ENCODE measurements at regions not wholly inside any gene's neighbourhood (a gene's known extent, or its start where the extent isn't known, plus 50 kb on each side); places are given as distances from the start of the nearest gene placed in this dataset.
"Not testable (repeated sequence)": the region's sequence is repeated elsewhere in the genome, so short reads cannot be mapped to it uniquely, and the experiment has no call there.

DNA sequence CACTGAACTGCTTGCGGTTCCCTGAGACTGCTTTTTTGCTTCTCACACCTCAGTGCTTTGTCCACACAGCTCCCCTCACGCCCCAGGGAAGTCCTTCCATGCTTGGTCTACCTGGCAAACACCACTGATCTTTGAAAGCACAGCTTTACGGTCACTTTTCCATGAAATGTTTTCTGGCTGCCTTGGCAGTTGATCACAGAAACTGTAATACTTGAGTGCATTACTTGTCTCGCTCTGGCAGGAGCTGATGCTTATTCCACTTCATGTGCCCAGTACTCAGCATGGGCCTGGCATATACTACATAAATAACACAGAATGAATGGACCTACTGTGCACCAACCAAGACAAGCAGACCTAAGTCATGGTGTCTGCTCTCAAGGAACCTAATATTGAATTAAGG, 121.1 kb downstream of the MEX3B start:
- TF ChIP-seq, protein P1, sequence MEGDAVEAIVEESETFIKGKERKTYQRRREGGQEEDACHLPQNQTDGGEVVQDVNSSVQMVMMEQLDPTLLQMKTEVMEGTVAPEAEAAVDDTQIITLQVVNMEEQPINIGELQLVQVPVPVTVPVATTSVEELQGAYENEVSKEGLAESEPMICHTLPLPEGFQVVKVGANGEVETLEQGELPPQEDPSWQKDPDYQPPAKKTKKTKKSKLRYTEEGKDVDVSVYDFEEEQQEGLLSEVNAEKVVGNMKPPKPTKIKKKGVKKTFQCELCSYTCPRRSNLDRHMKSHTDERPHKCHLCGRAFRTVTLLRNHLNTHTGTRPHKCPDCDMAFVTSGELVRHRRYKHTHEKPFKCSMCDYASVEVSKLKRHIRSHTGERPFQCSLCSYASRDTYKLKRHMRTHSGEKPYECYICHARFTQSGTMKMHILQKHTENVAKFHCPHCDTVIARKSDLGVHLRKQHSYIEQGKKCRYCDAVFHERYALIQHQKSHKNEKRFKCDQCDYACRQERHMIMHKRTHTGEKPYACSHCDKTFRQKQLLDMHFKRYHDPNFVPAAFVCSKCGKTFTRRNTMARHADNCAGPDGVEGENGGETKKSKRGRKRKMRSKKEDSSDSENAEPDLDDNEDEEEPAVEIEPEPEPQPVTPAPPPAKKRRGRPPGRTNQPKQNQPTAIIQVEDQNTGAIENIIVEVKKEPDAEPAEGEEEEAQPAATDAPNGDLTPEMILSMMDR (conservative IDR thresholded peaks at IDR 0.05; ENCODE audit: low read depth, low read length), result no peak
- no peak overlapping the region for H3K4me3 ChIP-seq (ENCODE audit: low read depth, low read length)
- no peak for DNase-seq (ENCODE audit: low read depth)

DNA sequence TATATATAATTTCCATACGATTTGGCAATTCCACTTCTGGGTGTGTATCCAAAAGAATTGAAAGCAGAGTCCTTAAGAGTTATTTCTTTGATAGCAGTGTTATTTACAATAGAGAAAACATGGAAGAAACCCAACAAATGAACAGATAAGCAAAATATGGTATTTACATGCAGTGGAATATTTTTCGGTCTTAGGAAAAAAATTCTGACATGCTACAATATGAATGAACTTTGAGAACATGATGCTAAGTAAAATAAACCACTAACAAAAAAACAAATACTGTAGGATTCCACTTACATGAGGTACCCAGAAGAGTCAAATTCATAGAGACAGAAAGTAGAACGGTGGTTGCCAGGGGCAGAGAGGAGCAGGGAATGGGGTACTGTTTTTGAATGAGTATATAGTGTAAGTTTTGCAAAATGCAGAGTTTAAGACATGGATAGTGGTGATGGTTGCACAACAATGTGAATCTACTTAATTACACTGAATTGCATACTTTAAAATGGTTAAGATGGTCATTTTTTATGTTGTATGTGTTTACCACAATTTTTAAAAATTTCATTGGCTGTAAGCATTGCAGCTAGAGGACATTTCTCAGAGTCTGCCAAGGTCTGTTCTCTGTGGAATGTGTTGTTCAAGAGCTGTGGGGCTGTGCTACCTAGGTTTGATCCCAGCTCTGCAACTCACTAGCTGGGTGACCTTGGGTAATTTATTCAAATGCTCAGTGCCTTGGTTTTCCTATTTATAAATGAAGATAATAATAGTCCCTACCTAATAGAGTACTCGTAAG, 122.1 kb downstream of the MEX3B start:
- no peak for DNase-seq (ENCODE audit: low read depth)
- no peak overlapping the region for H3K4me3 ChIP-seq (ENCODE audit: low read depth, low read length)
- TF ChIP-seq, protein P1 (conservative IDR thresholded peaks at IDR 0.05; ENCODE audit: low read depth, low read length), result no peak

DNA sequence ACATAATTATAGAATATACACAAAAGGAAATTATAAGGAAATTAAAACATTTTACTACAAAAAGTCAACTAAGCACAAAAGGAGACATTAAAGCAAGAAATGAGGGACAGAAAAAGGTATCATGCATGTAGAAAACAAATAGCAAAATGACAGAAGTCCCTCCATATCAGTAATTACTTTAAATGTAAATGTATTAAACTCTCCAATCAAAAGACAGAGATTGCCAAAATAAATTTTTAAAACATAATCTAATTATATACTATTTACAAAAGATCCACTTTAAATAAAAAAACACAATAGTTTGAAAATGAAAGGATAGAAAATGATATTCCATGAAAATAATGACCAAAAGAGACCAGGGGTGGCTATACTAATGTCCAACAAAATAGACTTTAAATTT, 123.7 kb downstream of the MEX3B start:
- no peak for DNase-seq (ENCODE audit: low read depth)
- TF ChIP-seq, protein P1 (conservative IDR thresholded peaks at IDR 0.05; ENCODE audit: low read depth, low read length), result no peak
- H3K4me3 ChIP-seq (ENCODE audit: low read depth, low read length), result no peak overlapping the region

DNA sequence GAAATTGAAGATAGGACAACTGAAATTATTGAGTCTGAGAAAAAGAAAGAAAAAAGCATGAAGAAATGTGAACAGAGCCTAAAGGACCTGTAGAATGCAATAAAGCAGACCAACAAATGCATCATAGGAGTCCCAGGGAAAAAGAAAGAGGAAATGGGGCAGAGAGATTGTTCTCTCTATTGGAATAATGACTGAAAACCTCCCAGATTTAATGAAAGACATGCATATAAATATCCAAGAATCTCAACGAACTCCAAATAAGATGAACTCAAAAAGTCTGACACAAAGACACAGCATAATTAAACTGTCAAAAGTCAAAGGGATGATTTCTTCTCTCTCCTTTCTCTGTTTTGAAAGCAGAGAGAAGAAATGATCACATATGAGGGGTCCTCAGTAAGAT, 124.7 kb downstream of the MEX3B start:
- DNase-seq (ENCODE audit: low read depth), result no peak
- H3K4me3 ChIP-seq (ENCODE audit: low read depth, low read length), result no peak overlapping the region
- TF ChIP-seq, protein P1 (conservative IDR thresholded peaks at IDR 0.05; ENCODE audit: low read depth, low read length), result no peak

DNA sequence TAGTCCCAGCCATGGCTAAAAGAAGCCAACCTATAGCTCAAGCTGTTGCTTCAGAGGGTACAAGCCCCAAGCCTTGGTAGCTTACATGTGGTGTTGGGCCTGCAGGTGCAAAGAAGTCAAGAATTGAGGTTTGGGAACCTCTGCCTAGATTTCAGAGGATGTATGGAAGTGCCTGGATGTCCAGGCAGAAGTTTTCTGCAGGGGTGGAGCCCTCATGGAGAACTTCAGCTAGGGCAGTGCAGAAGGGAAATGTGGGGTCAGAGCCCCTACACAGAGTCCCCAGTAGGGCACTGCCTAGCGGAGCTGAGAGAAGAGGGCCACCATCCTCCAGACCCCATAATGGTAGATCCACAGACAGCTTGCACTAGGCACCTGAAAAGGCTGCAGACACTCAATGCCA, 127.1 kb downstream of the MEX3B start:
- not testable (repeated sequence) for H3K4me3 ChIP-seq (ENCODE audit: low read depth, low read length); DNase-seq (ENCODE audit: low read depth)

DNA sequence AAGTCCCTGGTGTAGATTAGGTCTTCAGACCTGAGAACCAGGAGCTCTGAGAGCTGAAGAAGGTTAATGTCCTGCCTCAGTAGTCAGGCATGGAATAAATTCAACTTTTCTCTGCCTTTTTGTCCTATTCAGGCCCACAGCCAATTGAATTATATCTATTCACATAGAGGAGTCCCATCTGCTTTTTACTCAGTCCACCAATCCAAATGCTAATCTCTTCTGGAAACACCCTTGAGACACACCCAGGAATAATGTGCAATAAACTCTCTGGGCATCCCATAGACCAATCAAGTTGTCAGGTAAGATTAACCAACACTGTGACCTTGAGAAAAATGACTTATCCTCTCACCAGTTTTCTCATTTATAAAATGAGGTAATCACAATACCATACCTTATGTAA, 129.4 kb downstream of the MEX3B start:
- TF ChIP-seq, protein P1 (conservative IDR thresholded peaks at IDR 0.05; ENCODE audit: low read depth, low read length), result no peak
- H3K4me3 ChIP-seq (ENCODE audit: low read depth, low read length), result no peak overlapping the region
- DNase-seq (ENCODE audit: low read depth), result no peak

DNA sequence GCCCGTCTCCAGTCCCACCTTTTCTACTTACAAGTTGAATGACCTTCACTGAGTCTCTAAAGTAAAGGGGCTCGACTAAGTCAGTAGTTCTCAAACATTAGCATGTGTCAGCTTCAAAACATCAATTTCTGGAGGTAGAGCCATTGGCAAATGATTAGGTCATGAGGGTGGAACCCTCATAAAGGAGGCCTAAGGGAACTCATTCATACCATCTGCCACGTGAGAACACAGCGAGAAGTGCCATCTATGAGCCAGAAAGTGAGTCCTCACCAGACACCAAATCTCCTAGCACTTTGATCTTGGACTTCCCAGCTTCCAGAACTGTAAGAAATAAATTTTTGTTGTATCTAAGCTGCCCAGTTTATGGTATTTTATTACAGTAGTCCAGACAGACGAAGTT, 129.8 kb downstream of the MEX3B start:
- DNase-seq (ENCODE audit: low read depth), result no peak
- TF ChIP-seq, protein P1 (conservative IDR thresholded peaks at IDR 0.05; ENCODE audit: low read depth, low read length), result no peak
- H3K4me3 ChIP-seq (ENCODE audit: low read depth, low read length), result no peak overlapping the region
